HCT116 (cell line): ENCODE measurements at regions not wholly inside any gene's neighbourhood (a gene's known extent, or its start where the extent isn't known, plus 50 kb on each side); places are given as distances from the start of the nearest gene placed in this dataset.
"Not testable (repeated sequence)": the region's sequence is repeated elsewhere in the genome, so short reads cannot be mapped to it uniquely, and the experiment has no call there.

Experiments used
- ATAC-seq: fragments of 200-7000 bp; cut with Tn5 transposase; 2 replicates; pipeline ENCODE4 v1.9.1; 2020; ENCODE audit warnings: mild to moderate bottlenecking, moderate library complexity
- BruUV-seq: library from RNA; stranded (reverse); fragments of 400-500 nt; replicated peaks from 2 replicates; lab custom pipeline; 2021; lab: Mats Ljungman, UMichigan
- CTCF ChIA-PET: fragments of 300-600 bp; sonication (Branson Sonifier 250); formaldehyde crosslinking; loops from one replicate; lab custom pipeline; 2021; ENCODE audit warnings: antibody characterized with exemption; lab: Charles Lee
- POLR2A ChIA-PET: fragments of 300-600, 350-600 bp; sonication (Branson Sonifier 250); formaldehyde crosslinking; loops from one replicate; lab custom pipeline; 2021; ENCODE audit warnings: antibody characterized with exemption; lab: Charles Lee
- RAD21 ChIA-PET, 2 experiments: fragments of 300-600 bp; sonication (Branson Sonifier 250); formaldehyde crosslinking; loops; one replicate each; lab custom pipeline; 2023; ENCODE audit warnings: low total read pairs in 2 of 2; ENCODE audit not compliant: uncharacterized antibody in 2 of 2, unreplicated experiment in 2 of 2, low non-redundant PET in 1 of 2; lab: Charles Lee
- DNase-seq: peaks from one replicate; pipeline ENCODE4 v3.0.0-alpha.2; 2010; ENCODE audit warnings: low read depth, low spot score
- H2AFZ ChIP-seq: fragments of 200-600 bp; shearing (Covaris generic), sonication (generic); 2 replicates; pipeline ENCODE4 v1.6.1; 2017; ENCODE audit warnings: low read depth, mixed run types, mixed read lengths, antibody characterized with exemption, low read length; ENCODE audit not compliant: poor library complexity, severe bottlenecking
- H3K27ac ChIP-seq: 2 replicates; pipeline ENCODE4 v1.5.1; 2012; ENCODE audit warnings: low read depth, low read length
- H3K27me3 ChIP-seq: fragments of 200-600 bp; sonication (generic); 2 replicates; pipeline ENCODE4 v1.6.1; 2016; ENCODE audit warnings: mixed run types, low read length, mixed read lengths; ENCODE audit not compliant: insufficient read depth
- H3K36me3 ChIP-seq, 2 experiments: fragments of 200-500 bp in 1 of 2; fragments of 200-600 bp in 1 of 2; sonication (Bioruptor generic) in 1 of 2; sonication (generic) in 1 of 2; 2 replicates each; pipeline versions ENCODE4 v1.5.1 to v1.6.1; 2014 to 2016; ENCODE audit warnings: low read length in 2 of 2, inconsistent platforms in 1 of 2, mixed read lengths in 1 of 2, mixed run types in 1 of 2; ENCODE audit not compliant: insufficient read depth in 2 of 2, control insufficient read depth in 1 of 2
- H3K4me1 ChIP-seq, 2 experiments: fragments of 200-600 bp in 1 of 2; sonication (generic) in 1 of 2; 2 replicates each; pipeline versions ENCODE4 v1.5.1 to v1.6.1; 2012 to 2017; ENCODE audit warnings: low read length in 2 of 2, inconsistent platforms in 1 of 2, mild to moderate bottlenecking in 1 of 2, mixed read lengths in 1 of 2, mixed run types in 1 of 2, moderate library complexity in 1 of 2; ENCODE audit not compliant: insufficient read depth in 2 of 2, control insufficient read depth in 1 of 2
- H3K4me2 ChIP-seq: fragments of 200-600 bp; sonication (generic); 2 replicates; pipeline ENCODE4 v1.6.1; 2017; ENCODE audit warnings: mixed run types, low read length, mixed read lengths
- H3K4me3 ChIP-seq, 2 experiments: fragments of 200-600 bp in 1 of 2; sonication (generic) in 1 of 2; replicated peaks in 1 of 2; 2 replicates each; pipeline ENCODE4 v1.5.1; 2011 to 2016; ENCODE audit warnings: low read length in 2 of 2, control low read depth in 1 of 2, low read depth in 1 of 2, mild to moderate bottlenecking in 1 of 2, mixed read lengths in 1 of 2, mixed run types in 1 of 2
- H3K79me2 ChIP-seq: fragments of 200-600 bp; sonication (generic); 2 replicates; pipeline ENCODE4 v1.6.1; 2017; ENCODE audit warnings: mild to moderate bottlenecking, mixed run types, low read length, moderate library complexity, mixed read lengths; ENCODE audit not compliant: insufficient read depth
- H3K9ac ChIP-seq: fragments of 200-600 bp; sonication (generic); 2 replicates; pipeline ENCODE4 v1.6.1; 2016; ENCODE audit warnings: low read length, mixed read lengths
- H3K9me2 ChIP-seq: fragments of 200-600 bp; sonication (generic), shearing (Covaris generic); 2 replicates; pipeline ENCODE4 v1.6.1; 2017; ENCODE audit warnings: mixed run types, mild to moderate bottlenecking, moderate library complexity; ENCODE audit not compliant: insufficient read depth
- H3K9me3 ChIP-seq, 2 experiments: fragments of 200-500 bp in 1 of 2; fragments of 200-600 bp in 1 of 2; sonication (Bioruptor generic) in 1 of 2; sonication (generic) in 1 of 2; 2 replicates each; pipeline ENCODE4 v1.6.1; 2014 to 2017; ENCODE audit warnings: low read length in 2 of 2, mixed read lengths in 2 of 2, inconsistent platforms in 1 of 2, low read depth in 1 of 2, mild to moderate bottlenecking in 1 of 2, mixed run types in 1 of 2, moderate library complexity in 1 of 2; ENCODE audit not compliant: control insufficient read depth in 1 of 2, insufficient read depth in 1 of 2
- H4K20me1 ChIP-seq: fragments of 200-600 bp; sonication (generic), shearing (Covaris generic); 2 replicates; pipeline ENCODE4 v1.6.1; 2017; ENCODE audit warnings: mixed run types, mild to moderate bottlenecking, moderate library complexity; ENCODE audit not compliant: insufficient read depth
- CBX3 ChIP-seq: IDR thresholded peaks from 2 replicates; pipeline ENCODE4 v1.6.1; 2012; ENCODE audit warnings: low read depth
- EGR1 ChIP-seq: IDR thresholded peaks from 2 replicates; pipeline ENCODE4 v1.6.1; 2012; ENCODE audit warnings: low read depth
- ELF1 ChIP-seq: IDR thresholded peaks from 2 replicates; pipeline ENCODE4 v1.6.1; 2012; ENCODE audit warnings: low read depth, borderline replicate concordance
- EZH2phosphoT487 ChIP-seq: fragments of 200-600 bp; IDR thresholded peaks from 2 replicates; pipeline ENCODE4 v1.6.1; 2018; ENCODE audit warnings: antibody characterized with exemption, borderline replicate concordance
- FOSL1 ChIP-seq: IDR thresholded peaks from 2 replicates; pipeline ENCODE4 v1.6.1; 2012; ENCODE audit warnings: low read depth
- JUND ChIP-seq: IDR thresholded peaks from 2 replicates; pipeline ENCODE4 v1.6.1; 2012
- MAX ChIP-seq: IDR thresholded peaks from 2 replicates; pipeline ENCODE4 v1.6.1; 2012
- POLR2A ChIP-seq: IDR thresholded peaks from 2 replicates; pipeline ENCODE4 v1.7.0; 2011; ENCODE audit warnings: borderline replicate concordance; ENCODE audit not compliant: insufficient read depth, insufficient read length; ENCODE audit errors: extremely low read depth
- SRF ChIP-seq: IDR thresholded peaks from 2 replicates; pipeline ENCODE4 v1.6.1; 2012; ENCODE audit warnings: low read depth
- YY1 ChIP-seq: IDR thresholded peaks from 2 replicates; pipeline ENCODE4 v1.6.1; 2011; ENCODE audit warnings: low read length, low read depth, moderate library complexity, mild to moderate bottlenecking; ENCODE audit not compliant: insufficient replicate concordance; ENCODE audit errors: extremely low read depth
- ZFX ChIP-seq: fragments of 450-650 bp; IDR thresholded peaks from 2 replicates; pipeline ENCODE4 v1.6.1; 2017
- ZNF274 ChIP-seq: fragments of 200-500 bp; sonication (Bioruptor generic); IDR thresholded peaks from 2 replicates; pipeline ENCODE4 v1.6.1; 2014; ENCODE audit warnings: mild to moderate bottlenecking, low read depth, low read length, inconsistent platforms
- intact Hi-C: fragments of 100-400 bp; cut with micrococcal nuclease; formaldehyde crosslinking; loops from 2 replicates; pipeline ENCODE4 v1.10.0; 2022
- TF ChIP-seq, protein P1 (sequence below): IDR thresholded peaks from 2 replicates; pipeline ENCODE4 v1.6.1; 2012

GRCh38 chr13:54132720-54133119 is 1104.1 kb downstream of the OLFM4 start:
- H3K4me1 ChIP-seq, CTCF ChIA-PET, H3K9ac ChIP-seq, H3K9me3 ChIP-seq, H3K36me3 ChIP-seq, ATAC-seq, H4K20me1 ChIP-seq, H3K27me3 ChIP-seq, intact Hi-C loops, H3K9me2 ChIP-seq, H3K27ac ChIP-seq, H2AFZ ChIP-seq, H3K79me2 ChIP-seq, H3K4me2 ChIP-seq, BruUV-seq, RAD21 ChIA-PET, POLR2A ChIA-PET, H3K4me3 ChIP-seq, DNase-seq: not testable (repeated sequence)

DNA sequence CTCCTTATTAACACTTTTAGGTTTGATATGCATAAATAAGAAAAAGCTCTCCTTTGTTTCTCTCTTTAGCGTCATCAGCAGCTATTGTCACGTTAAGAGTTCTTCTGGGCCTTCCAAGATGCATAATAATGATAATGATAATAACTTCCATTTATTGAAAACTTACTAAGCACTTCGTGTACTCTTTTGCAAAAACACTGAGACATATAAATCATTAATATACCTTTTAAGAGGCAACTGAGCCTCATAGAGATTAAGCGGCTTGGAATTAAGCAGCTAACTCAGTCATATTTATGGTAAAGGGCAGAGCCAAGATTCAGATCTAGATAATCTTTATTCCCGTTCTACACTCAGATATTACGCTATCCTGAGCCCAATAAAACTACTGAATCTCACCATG is 1105.1 kb downstream of the OLFM4 start:
- CTCF ChIA-PET: no interaction called here
- no peaks in the 10 kb centered on the region for H3K27me3 ChIP-seq
- no peak overlapping the region for H3K4me2 ChIP-seq
- H3K9ac ChIP-seq: no peak overlapping the region
- no peak overlapping the region for H3K4me3 ChIP-seq
- no peak overlapping the region for H2AFZ ChIP-seq
- H3K27ac ChIP-seq: no peak overlapping the region
- intact Hi-C loops: no loop called here
- no peaks in the 10 kb centered on the region for H3K9me2 ChIP-seq
- RAD21 ChIA-PET: no interaction called here
- H3K4me1 ChIP-seq: no peaks in the 10 kb centered on the region
- no peaks in the 10 kb centered on the region for H4K20me1 ChIP-seq
- TF ChIP-seq ZFX (no peak), CBX3 (no peak), JUND (no peak), ZNF274 (no peak), ELF1 (no peak), MAX (no peak), EGR1 (no peak), YY1 (no peak), SRF (no peak), FOSL1 (no peak), EZH2phosphoT487 (no peak), POLR2A (no peak)
- TF ChIP-seq, protein P1, sequence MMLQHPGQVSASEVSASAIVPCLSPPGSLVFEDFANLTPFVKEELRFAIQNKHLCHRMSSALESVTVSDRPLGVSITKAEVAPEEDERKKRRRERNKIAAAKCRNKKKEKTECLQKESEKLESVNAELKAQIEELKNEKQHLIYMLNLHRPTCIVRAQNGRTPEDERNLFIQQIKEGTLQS: no peak
- DNase-seq: no peak
- no peak for ATAC-seq
- POLR2A ChIA-PET: no interaction called here
- no peaks in the 10 kb centered on the region for H3K79me2 ChIP-seq
- peaks cover 1 to 5% of the 10 kb centered on the region in 2 experiments; a peak in 2 of 4 replicates for H3K9me3 ChIP-seq
- no peaks in the 10 kb centered on the region for H3K36me3 ChIP-seq
- no TSS peak for BruUV-seq
